ENCODE measurements at regions not wholly inside any gene's neighbourhood (a gene's known extent, or its start where the extent isn't known, plus 50 kb on each side); places are given as distances from the start of the nearest gene placed in this dataset.

GRCh38 chrX:66920296-66920695 is 281.4 kb upstream of the EDA2R start:
- Histone ChIP-seq H3K27me3 (ENCODE audit: control insufficient read depth, insufficient read depth, low read length) (no peaks in the 10 kb centered on the region), H3K4me3 (ENCODE audit: low read depth, low read length) (no peak overlapping the region), H3K36me3 (ENCODE audit: control insufficient read depth, insufficient read depth, low read length) (no peaks in the 10 kb centered on the region)
- POLR2A ChIA-PET = no interaction called here
- CTCF ChIA-PET = no interaction called here
- no peak for DNase-seq (ENCODE audit: low read depth)
- no peak for TF ChIP-seq CTCF (IDR thresholded peaks at IDR 0.05; ENCODE audit: insufficient read depth, low read depth, low read length)

- H3K36me3 ChIP-seq (ENCODE audit: control insufficient read depth, insufficient read depth, low read length) = no peaks in the 10 kb centered on the region
- CTCF ChIA-PET = no interaction called here
- H3K4me3 ChIP-seq (ENCODE audit: low read depth, low read length) = no peak overlapping the region
- POLR2A ChIA-PET = no interaction called here
- H3K27me3 ChIP-seq (ENCODE audit: control insufficient read depth, insufficient read depth, low read length) = no peaks in the 10 kb centered on the region
- TF ChIP-seq CTCF (IDR thresholded peaks at IDR 0.05; ENCODE audit: insufficient read depth, low read depth, low read length) = no peak
- no peak for DNase-seq (ENCODE audit: low read depth)
Observed at GRCh38 chrX:66919280-66919832, 280.5 kb upstream of the EDA2R start.

GRCh38 chrX:66918511-66918910 is 279.6 kb upstream of the EDA2R start:
- no peak overlapping the region for H3K4me3 ChIP-seq (ENCODE audit: low read depth, low read length)
- H3K36me3 ChIP-seq (ENCODE audit: control insufficient read depth, insufficient read depth, low read length) = no peaks in the 10 kb centered on the region
- TF ChIP-seq CTCF (IDR thresholded peaks at IDR 0.05; ENCODE audit: insufficient read depth, low read depth, low read length) = no peak
- no peak for DNase-seq (ENCODE audit: low read depth)
- H3K27me3 ChIP-seq (ENCODE audit: control insufficient read depth, insufficient read depth, low read length) = no peaks in the 10 kb centered on the region
- CTCF ChIA-PET = interaction anchor here (0.9 kb wide), 1 partner anchor 54 kb away, joined by 3 read pairs; no protein-coding TSS in a partner anchor
- POLR2A ChIA-PET = no interaction called here

- Histone ChIP-seq H3K27me3 (ENCODE audit: control insufficient read depth, insufficient read depth, low read length) (no peaks in the 10 kb centered on the region), H3K4me3 (ENCODE audit: low read depth, low read length) (no peak overlapping the region), H3K36me3 (ENCODE audit: control insufficient read depth, insufficient read depth, low read length) (no peaks in the 10 kb centered on the region)
- DNase-seq (ENCODE audit: low read depth) = no peak
- TF ChIP-seq CTCF (IDR thresholded peaks at IDR 0.05; ENCODE audit: insufficient read depth, low read depth, low read length) = no peak
- CTCF ChIA-PET = no interaction called here
- POLR2A ChIA-PET = no interaction called here
Observed at GRCh38 chrX:66915893-66916292, 277.0 kb upstream of the EDA2R start.

GRCh38 chrX:66914080-66914479 is 275.2 kb upstream of the EDA2R start:
- ChIA-PET CTCF (no interaction called here), POLR2A (no interaction called here)
- Histone ChIP-seq H3K4me3 (ENCODE audit: low read depth, low read length) (no peak overlapping the region), H3K27me3 (ENCODE audit: control insufficient read depth, insufficient read depth, low read length) (no peaks in the 10 kb centered on the region), H3K36me3 (ENCODE audit: control insufficient read depth, insufficient read depth, low read length) (no peaks in the 10 kb centered on the region)
- DNase-seq (ENCODE audit: low read depth) = no peak
- no peak for TF ChIP-seq CTCF (IDR thresholded peaks at IDR 0.05; ENCODE audit: insufficient read depth, low read depth, low read length)

Measured in BJ (cell line).